Esophagus muscularis mucosa (tissue), 3 donors: ENCODE measurements at regions not wholly inside any gene's neighbourhood (a gene's known extent, or its start where the extent isn't known, plus 50 kb on each side); places are given as distances from the start of the nearest gene placed in this dataset.

Source experiments
- EP300 ChIP-seq: sonication (generic); formaldehyde crosslinking; IDR thresholded peaks from one replicate; pipeline ENCODE4 v1.6.1; 2017; ENCODE audit warnings: antibody characterized with exemption
- POLR2AphosphoS5 ChIP-seq, 2 donors: sonication (generic); formaldehyde crosslinking; IDR thresholded peaks; one replicate each; pipeline ENCODE4 v1.6.1; 2017; ENCODE audit warnings: antibody characterized with exemption in 2 of 2

DNA sequence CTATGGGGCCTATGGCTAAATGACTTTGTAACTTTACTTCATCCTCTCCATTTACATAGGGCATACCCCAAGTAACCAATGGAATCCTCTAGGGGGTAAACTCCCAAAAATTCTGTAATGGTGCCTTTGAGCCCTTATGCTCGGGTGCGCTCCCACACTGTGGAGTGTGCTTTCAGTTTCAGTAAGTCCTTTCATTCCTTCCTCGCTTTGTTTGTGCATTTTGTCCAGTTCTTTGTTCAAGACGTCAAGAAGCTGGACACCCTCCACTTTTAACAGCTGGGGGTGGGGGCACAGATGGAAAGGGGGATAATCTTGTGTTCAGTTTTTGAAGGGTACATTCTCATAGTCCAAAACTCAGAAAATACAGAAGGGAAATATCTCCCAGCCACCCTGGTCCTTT, 84.4 kb upstream of the C2CD4B start:
- TF ChIP-seq POLR2AphosphoS5 (IDR thresholded peaks at IDR 0.05) = no peak
- no peak for TF ChIP-seq EP300
